Kidney epithelial cell (primary cell): ENCODE measurements at regions not wholly inside any gene's neighbourhood (a gene's known extent, or its start where the extent isn't known, plus 50 kb on each side); places are given as distances from the start of the nearest gene placed in this dataset.

Experiments
- DNase-seq: peaks from one replicate; pipeline ENCODE4 v3.0.0-alpha.2; 2010; ENCODE audit warnings: low read depth
- H3K27me3 ChIP-seq: 2 replicates; pipeline ENCODE4 v1.6.0; 2011; ENCODE audit warnings: low read length; ENCODE audit not compliant: control insufficient read depth, insufficient read depth
- H3K36me3 ChIP-seq: 2 replicates; pipeline ENCODE4 v1.5.1; 2011; ENCODE audit warnings: low read length; ENCODE audit not compliant: control insufficient read depth, insufficient read depth
- H3K4me3 ChIP-seq: 2 replicates; pipeline ENCODE4 v1.5.1; 2011; ENCODE audit warnings: low read depth, mild to moderate bottlenecking, control low read depth, low read length
- TF ChIP-seq, protein P1 (sequence below): IDR thresholded peaks from 2 replicates; pipeline ENCODE4 v1.5.1; 2011; ENCODE audit warnings: mild to moderate bottlenecking, moderate library complexity, low read length, control low read depth, inconsistent platforms; ENCODE audit not compliant: insufficient read depth, poor library complexity, severe bottlenecking

DNA sequence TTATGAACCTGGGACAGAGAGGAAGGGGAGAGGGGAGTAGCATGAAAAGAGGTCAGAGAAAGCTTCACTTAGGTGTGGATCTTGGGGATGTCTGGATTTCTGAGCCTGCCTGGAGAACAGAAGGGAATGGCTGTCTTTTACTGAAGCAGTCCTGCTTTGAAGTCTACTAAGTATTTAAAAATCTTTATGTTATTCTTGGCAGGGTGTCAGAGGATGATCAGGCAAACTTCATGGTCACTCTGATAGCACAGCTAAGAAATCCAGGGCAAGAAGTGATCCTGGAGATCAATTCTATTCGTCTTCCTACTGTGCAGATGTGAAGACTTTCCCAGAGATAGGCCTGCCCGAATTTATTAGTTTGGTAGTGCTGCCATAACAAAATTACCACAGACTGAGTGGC lies 464.4 kb upstream of the BOD1L1 start:
- Histone ChIP-seq H3K36me3 (no peaks in the 10 kb centered on the region), H3K27me3 (no peaks in the 10 kb centered on the region), H3K4me3 (no peak overlapping the region)
- DNase-seq = no peak
- TF ChIP-seq, protein P1, sequence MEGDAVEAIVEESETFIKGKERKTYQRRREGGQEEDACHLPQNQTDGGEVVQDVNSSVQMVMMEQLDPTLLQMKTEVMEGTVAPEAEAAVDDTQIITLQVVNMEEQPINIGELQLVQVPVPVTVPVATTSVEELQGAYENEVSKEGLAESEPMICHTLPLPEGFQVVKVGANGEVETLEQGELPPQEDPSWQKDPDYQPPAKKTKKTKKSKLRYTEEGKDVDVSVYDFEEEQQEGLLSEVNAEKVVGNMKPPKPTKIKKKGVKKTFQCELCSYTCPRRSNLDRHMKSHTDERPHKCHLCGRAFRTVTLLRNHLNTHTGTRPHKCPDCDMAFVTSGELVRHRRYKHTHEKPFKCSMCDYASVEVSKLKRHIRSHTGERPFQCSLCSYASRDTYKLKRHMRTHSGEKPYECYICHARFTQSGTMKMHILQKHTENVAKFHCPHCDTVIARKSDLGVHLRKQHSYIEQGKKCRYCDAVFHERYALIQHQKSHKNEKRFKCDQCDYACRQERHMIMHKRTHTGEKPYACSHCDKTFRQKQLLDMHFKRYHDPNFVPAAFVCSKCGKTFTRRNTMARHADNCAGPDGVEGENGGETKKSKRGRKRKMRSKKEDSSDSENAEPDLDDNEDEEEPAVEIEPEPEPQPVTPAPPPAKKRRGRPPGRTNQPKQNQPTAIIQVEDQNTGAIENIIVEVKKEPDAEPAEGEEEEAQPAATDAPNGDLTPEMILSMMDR = no peak

GRCh38 chr4:14092741-14093140 lies 465.2 kb upstream of the BOD1L1 start:
- Histone ChIP-seq H3K36me3 (no peaks in the 10 kb centered on the region), H3K27me3 (no peaks in the 10 kb centered on the region), H3K4me3 (no peak overlapping the region)
- no peak for DNase-seq
- TF ChIP-seq, protein P1 = no peak

GRCh38 chr4:14095831-14096230 lies 468.3 kb upstream of the BOD1L1 start:
- no peak for DNase-seq
- H3K27me3 ChIP-seq = no peaks in the 10 kb centered on the region
- H3K4me3 ChIP-seq = no peak overlapping the region
- H3K36me3 ChIP-seq = no peaks in the 10 kb centered on the region
- TF ChIP-seq, protein P1 = no peak

DNA sequence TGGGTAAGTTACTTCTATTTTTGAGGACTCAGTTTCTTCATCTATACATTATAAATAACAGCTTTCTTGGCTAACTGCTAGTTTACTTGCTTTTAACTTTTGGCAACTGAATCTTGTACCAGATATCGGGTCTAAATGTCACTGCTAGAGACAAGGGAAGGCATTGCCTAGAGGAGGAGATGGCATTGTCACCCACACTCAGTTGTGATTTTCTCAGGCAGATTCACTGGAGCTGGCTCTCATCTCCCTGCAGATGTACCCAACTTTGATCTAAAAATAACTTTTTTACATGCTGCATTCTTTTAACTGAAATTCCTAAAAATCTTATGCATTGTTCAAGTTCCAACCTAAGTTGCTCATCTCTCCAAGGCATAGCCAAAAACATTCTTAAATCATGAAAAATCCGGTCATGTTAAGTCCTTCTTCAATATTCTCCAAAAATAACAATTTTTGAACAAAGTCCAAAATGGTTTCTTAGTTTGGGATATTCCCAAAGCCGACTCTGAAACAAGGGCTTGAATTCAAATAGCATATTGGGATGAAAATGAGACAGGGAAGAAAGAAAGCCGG lies 469.0 kb upstream of the BOD1L1 start:
- Histone ChIP-seq H3K36me3 (no peaks in the 10 kb centered on the region), H3K4me3 (no peak overlapping the region), H3K27me3 (no peaks in the 10 kb centered on the region)
- DNase-seq = no peak
- TF ChIP-seq, protein P1 = no peak

- TF ChIP-seq, protein P1 = no peak
- H3K4me3 ChIP-seq = no peak overlapping the region
- DNase-seq = no peak
These were observed 472.8 kb upstream of the BOD1L1 start for GRCh38 chr4:14100349-14100748.

GRCh38 chr4:14110407-14110806 lies 482.9 kb upstream of the BOD1L1 start:
- Histone ChIP-seq H3K27me3 (no peaks in the 10 kb centered on the region), H3K36me3 (no peaks in the 10 kb centered on the region), H3K4me3 (no peak overlapping the region)
- TF ChIP-seq, protein P1 = no peak
- peak; percentile 39 for DNase-seq

More at GRCh38 chr4:14100349-14100748, 472.8 kb upstream of the BOD1L1 start:
- Histone ChIP-seq H3K36me3 (no peaks in the 10 kb centered on the region), H3K27me3 (no peaks in the 10 kb centered on the region)
